ENCODE measurements at regions not wholly inside any gene's neighbourhood (a gene's known extent, or its start where the extent isn't known, plus 50 kb on each side); places are given as distances from the start of the nearest gene placed in this dataset.

DNA sequence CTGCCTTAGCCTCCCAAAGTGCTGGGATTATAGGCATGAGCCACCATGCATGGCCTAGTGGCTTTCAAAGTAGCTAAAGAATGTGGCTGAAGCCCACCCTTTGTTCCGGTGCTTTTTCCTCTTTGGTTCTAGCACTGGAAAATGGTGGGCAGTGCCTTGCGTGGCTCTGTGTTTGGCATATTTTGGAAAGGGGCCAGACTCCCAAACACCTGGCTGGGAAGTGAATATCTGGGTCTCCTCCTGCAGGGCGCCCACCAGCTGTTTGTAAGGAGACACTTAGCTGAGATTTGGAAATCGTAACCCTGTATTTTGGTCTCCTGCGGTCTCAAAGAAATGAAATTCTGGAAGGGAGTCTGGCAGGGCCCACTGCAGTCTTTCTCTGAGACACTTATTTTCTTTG lies 336.4 kb downstream of the IL20RB start:
- TF ChIP-seq, protein P1, sequence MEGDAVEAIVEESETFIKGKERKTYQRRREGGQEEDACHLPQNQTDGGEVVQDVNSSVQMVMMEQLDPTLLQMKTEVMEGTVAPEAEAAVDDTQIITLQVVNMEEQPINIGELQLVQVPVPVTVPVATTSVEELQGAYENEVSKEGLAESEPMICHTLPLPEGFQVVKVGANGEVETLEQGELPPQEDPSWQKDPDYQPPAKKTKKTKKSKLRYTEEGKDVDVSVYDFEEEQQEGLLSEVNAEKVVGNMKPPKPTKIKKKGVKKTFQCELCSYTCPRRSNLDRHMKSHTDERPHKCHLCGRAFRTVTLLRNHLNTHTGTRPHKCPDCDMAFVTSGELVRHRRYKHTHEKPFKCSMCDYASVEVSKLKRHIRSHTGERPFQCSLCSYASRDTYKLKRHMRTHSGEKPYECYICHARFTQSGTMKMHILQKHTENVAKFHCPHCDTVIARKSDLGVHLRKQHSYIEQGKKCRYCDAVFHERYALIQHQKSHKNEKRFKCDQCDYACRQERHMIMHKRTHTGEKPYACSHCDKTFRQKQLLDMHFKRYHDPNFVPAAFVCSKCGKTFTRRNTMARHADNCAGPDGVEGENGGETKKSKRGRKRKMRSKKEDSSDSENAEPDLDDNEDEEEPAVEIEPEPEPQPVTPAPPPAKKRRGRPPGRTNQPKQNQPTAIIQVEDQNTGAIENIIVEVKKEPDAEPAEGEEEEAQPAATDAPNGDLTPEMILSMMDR (IDR thresholded peaks at IDR 0.05), result no peak
- no peak for TF ChIP-seq POLR2A (IDR thresholded peaks at IDR 0.05)
